ENCODE measurements at regions not wholly inside any gene's neighbourhood (a gene's known extent, or its start where the extent isn't known, plus 50 kb on each side); places are given as distances from the start of the nearest gene placed in this dataset.

- no peak for DNase-seq
Observed at GRCh38 chr10:130541090-130541489, 404.9 kb downstream of the GLRX3 start.

GRCh38 chr10:130542761-130543160, 406.6 kb downstream of the GLRX3 start:
- no peak for DNase-seq

- DNase-seq = no peak
Observed at GRCh38 chr10:130543794-130544193, 407.6 kb downstream of the GLRX3 start.

- no peak for DNase-seq
Observed at GRCh38 chr10:130545122-130545521, 408.9 kb downstream of the GLRX3 start.

- DNase-seq = no peak
Observed at GRCh38 chr10:130545697-130546096, 409.5 kb downstream of the GLRX3 start.

GRCh38 chr10:130546841-130547240, 410.6 kb downstream of the GLRX3 start:
- DNase-seq = no peak

GRCh38 chr10:130547368-130547767, 411.2 kb downstream of the GLRX3 start:
- no peak for DNase-seq

- DNase-seq = no peak
Observed at GRCh38 chr10:130550952-130551674, 414.9 kb downstream of the GLRX3 start.

- no peak for DNase-seq
Observed at GRCh38 chr10:130551676-130552075, 415.5 kb downstream of the GLRX3 start.

GRCh38 chr10:130553826-130554225, 417.6 kb downstream of the GLRX3 start:
- DNase-seq = no peak

- DNase-seq = no peak
Observed at GRCh38 chr10:130554701-130555410, 418.7 kb downstream of the GLRX3 start.

- DNase-seq = no peak
Observed at GRCh38 chr10:130555411-130555750, 419.2 kb downstream of the GLRX3 start.

GRCh38 chr10:130557181-130557845, 421.1 kb downstream of the GLRX3 start:
- DNase-seq = no peak

GRCh38 chr10:130558746-130559546, 422.8 kb downstream of the GLRX3 start:
- DNase-seq = no peak

GRCh38 chr10:130559547-130559880, 423.3 kb downstream of the GLRX3 start:
- no peak for DNase-seq

- no peak for DNase-seq
Observed at GRCh38 chr10:130560116-130560515, 423.9 kb downstream of the GLRX3 start.

- no peak for DNase-seq
Observed at GRCh38 chr10:130560573-130560972, 424.4 kb downstream of the GLRX3 start.

GRCh38 chr10:130561681-130562080, 425.5 kb downstream of the GLRX3 start:
- no peak for DNase-seq

- DNase-seq = no peak
Observed at GRCh38 chr10:130567011-130567410, 430.8 kb downstream of the GLRX3 start.

- no peak for DNase-seq
Observed at GRCh38 chr10:130567436-130567835, 431.2 kb downstream of the GLRX3 start.

GRCh38 chr10:130568246-130568645, 432.1 kb downstream of the GLRX3 start:
- DNase-seq = no peak

GRCh38 chr10:130570074-130570473, 433.9 kb downstream of the GLRX3 start:
- DNase-seq = no peak

GRCh38 chr10:130571674-130572073, 435.5 kb downstream of the GLRX3 start:
- no peak for DNase-seq
